Stimulated activated CD8-positive, alpha-beta memory T cell treated with anti-CD3 and anti-CD28 coated beads, Interleukin-7, amount 100 ng/mL, for 4 hours (primary cell): ENCODE measurements at regions not wholly inside any gene's neighbourhood (a gene's known extent, or its start where the extent isn't known, plus 50 kb on each side); places are given as distances from the start of the nearest gene placed in this dataset.
"Not testable (repeated sequence)": the region's sequence is repeated elsewhere in the genome, so short reads cannot be mapped to it uniquely, and the experiment has no call there.

Source experiments
- DNase-seq, 2 donors: peaks; one replicate each; pipeline ENCODE4 v3.0.0-alpha.2; 2020; ENCODE audit warnings: low read depth in 2 of 2

DNA sequence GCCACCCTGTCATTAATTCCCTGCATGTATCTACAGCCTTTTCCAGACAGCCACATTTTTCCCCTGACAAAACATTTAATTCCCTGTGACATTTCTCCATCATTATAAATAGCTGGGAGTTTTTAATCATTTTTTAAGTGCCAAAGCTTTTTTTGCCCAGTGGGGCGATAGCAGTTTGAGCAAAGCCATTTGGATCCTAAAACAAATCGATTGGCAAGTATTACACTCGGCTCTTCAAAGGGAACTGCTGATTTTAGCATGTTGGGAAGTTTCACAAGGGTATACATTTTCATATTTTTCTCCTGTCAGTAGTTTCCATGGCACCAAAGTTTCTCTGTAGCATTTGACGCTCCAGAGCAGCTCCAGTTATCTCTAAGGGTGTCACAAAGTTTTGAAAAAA lies 210.8 kb downstream of the HIPK3 start:
- DNase-seq: no peak

GRCh38 chr11:33463059-33463458 lies 205.9 kb downstream of the HIPK3 start:
- no peak for DNase-seq

- no peak for DNase-seq
Observed at GRCh38 chr11:33461369-33462125, 204.4 kb downstream of the HIPK3 start.

DNA sequence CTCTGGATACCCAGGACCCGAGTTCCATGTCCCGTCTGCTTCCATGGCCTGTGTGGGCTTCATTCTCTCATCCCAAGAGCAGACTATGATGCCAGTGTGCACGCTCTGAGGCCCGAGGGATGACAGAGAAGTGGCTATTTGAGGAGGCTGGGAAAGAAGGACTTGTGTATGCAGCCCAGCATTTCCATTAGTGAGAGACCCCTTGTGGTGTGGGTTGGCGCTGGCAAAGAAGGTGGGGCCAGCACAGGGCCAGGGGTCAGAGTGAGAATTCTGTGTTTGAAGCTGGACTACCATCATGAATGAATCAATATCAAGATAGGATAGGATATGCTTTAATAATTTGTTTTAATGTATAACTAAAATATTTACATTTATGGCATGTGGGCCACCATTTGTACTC lies 200.8 kb downstream of the HIPK3 start:
- no peak for DNase-seq

DNA sequence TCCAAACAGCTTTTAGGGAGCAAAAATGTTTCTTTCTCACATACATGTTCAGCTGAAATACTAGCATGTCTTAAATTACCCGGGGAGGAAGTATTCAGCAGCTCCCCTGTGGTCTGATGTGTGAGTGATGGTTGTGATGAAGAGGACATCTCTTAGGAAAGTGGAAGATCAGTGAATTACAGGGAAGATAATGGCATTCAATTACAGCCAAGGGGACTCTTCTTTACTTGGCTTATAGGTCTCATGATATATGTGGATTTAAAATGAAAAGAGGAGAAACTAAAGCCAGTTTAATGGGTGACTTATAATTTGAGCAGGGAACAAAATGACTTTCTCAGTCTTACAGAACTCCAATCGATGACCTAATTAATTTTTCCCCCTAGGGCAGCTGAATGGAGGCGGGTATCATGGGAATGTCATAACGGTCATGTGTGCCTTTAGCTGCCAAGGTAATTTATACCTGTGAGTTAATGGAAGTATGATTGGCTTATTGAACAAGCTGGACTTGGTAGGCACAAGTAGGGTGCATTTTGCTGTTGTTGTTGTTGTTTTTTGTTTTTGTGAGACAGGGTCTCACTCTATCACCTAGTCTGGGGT lies 198.8 kb downstream of the HIPK3 start:
- no peak for DNase-seq

DNA sequence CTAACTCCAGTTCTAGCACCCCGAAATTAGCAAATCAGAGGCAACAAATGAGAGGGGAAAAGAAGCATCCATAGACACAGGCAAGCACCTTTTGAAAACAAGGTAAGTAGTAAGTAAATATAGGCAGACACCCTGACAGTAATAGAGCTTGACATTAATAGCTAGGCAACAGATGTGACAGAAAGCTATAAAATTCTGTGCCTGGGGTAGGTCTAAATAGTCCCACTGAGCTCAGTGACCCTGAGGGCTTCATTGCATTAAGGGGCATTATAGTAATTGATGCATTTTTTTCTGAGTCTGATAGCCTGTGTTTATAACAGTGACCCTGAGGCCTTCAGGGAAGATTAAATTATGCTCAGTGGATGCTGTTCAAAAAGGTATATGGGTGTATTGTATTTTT lies 197.1 kb downstream of the HIPK3 start:
- no peak for DNase-seq

GRCh38 chr11:33452836-33453624 lies 195.8 kb downstream of the HIPK3 start:
- DNase-seq: no peak

- no peak for DNase-seq
Observed at GRCh38 chr11:33451364-33451763, 194.2 kb downstream of the HIPK3 start.

- no peak for DNase-seq
Observed at GRCh38 chr11:33449798-33450197, 192.6 kb downstream of the HIPK3 start.

DNA sequence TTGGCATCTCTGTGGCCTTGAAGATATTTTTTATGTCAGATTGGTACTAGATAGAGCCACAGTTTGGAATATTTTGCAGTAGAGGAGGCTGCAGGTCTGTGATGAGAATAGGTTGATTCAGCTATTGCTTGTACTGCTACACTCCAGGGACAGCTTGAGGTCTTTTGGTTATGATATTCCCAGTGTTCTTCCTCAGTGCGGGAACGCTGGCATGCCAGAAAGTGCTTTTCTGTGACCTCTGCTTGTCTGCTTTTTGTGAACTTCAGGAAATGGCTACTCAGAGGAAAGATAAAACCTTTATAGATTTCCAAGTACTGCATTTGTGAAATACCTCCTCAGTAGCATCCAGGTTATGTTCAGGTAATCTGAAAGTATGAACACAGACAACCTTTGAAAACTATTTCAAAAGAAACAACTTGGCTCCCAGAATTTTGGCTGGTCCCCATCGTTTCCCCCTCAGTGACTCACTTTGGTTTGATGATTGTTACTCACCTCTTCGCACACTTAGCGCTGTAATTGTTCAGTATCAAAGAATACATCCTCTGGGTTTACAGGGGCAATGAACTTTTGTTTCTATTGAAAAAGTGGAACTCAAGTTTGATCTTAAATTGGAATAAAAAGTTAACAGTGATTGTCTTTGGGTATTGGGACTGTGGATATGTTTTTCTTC lies 191.4 kb downstream of the HIPK3 start:
- no peak for DNase-seq

GRCh38 chr11:33445761-33446161 lies 188.6 kb downstream of the HIPK3 start:
- no peak for DNase-seq

GRCh38 chr11:33444835-33445594 lies 187.8 kb downstream of the HIPK3 start:
- no peak for DNase-seq

DNA sequence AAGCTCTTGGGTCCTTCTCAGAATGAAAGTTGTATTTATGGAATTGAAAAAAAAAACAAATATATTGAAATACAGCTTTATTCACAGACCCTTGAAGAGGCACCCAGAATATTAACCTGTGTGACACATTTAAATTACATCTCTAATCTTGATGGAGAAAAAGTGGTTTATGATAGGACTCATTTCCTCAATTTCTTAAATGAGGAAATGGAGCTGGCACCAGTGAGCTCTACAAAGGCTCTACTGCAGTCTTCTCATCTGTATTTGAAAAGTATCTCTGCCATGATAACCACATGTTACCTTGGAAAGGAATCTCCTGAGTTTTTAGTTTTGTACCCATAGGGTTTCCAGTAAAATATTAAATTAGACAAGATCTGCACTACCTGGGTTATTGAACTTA lies 186.5 kb downstream of the HIPK3 start:
- DNase-seq: no peak

- DNase-seq: no peak
Observed at GRCh38 chr11:33438301-33438700, 181.1 kb downstream of the HIPK3 start.

- DNase-seq: no peak
Observed at GRCh38 chr11:33437529-33437928, 180.3 kb downstream of the HIPK3 start.

- no peak for DNase-seq
Observed at GRCh38 chr11:33435216-33435615, 178.0 kb downstream of the HIPK3 start.

GRCh38 chr11:33434294-33434693 lies 177.1 kb downstream of the HIPK3 start:
- DNase-seq: no peak

- not testable (repeated sequence) for DNase-seq
Observed at GRCh38 chr11:33428435-33428834, 171.3 kb downstream of the HIPK3 start.

GRCh38 chr11:33420959-33421566 lies 163.9 kb downstream of the HIPK3 start:
- DNase-seq: no peak

- DNase-seq: no peak
Observed at GRCh38 chr11:33419924-33420323, 162.7 kb downstream of the HIPK3 start.

- DNase-seq: no peak
Observed at GRCh38 chr11:33417121-33417520, 159.9 kb downstream of the HIPK3 start.
